HCT116 (cell line): ENCODE measurements at regions not wholly inside any gene's neighbourhood (a gene's known extent, or its start where the extent isn't known, plus 50 kb on each side); places are given as distances from the start of the nearest gene placed in this dataset.

Experiments used
- ATAC-seq: fragments of 200-7000 bp; cut with Tn5 transposase; 2 replicates; pipeline ENCODE4 v1.9.1; 2020; ENCODE audit warnings: mild to moderate bottlenecking, moderate library complexity
- BruUV-seq: library from RNA; stranded (reverse); fragments of 400-500 nt; replicated peaks from 2 replicates; lab custom pipeline; 2021; lab: Mats Ljungman, UMichigan
- CTCF ChIA-PET: fragments of 300-600 bp; sonication (Branson Sonifier 250); formaldehyde crosslinking; loops from one replicate; lab custom pipeline; 2021; ENCODE audit warnings: antibody characterized with exemption; lab: Charles Lee
- POLR2A ChIA-PET: fragments of 300-600, 350-600 bp; sonication (Branson Sonifier 250); formaldehyde crosslinking; loops from one replicate; lab custom pipeline; 2021; ENCODE audit warnings: antibody characterized with exemption; lab: Charles Lee
- RAD21 ChIA-PET, 2 experiments: fragments of 300-600 bp; sonication (Branson Sonifier 250); formaldehyde crosslinking; loops; one replicate each; lab custom pipeline; 2023; ENCODE audit warnings: low total read pairs in 2 of 2; ENCODE audit not compliant: uncharacterized antibody in 2 of 2, unreplicated experiment in 2 of 2, low non-redundant PET in 1 of 2; lab: Charles Lee
- DNase-seq: peaks from one replicate; pipeline ENCODE4 v3.0.0-alpha.2; 2010; ENCODE audit warnings: low read depth, low spot score
- H2AFZ ChIP-seq: fragments of 200-600 bp; shearing (Covaris generic), sonication (generic); 2 replicates; pipeline ENCODE4 v1.6.1; 2017; ENCODE audit warnings: low read depth, mixed run types, mixed read lengths, antibody characterized with exemption, low read length; ENCODE audit not compliant: poor library complexity, severe bottlenecking
- H3K27ac ChIP-seq: 2 replicates; pipeline ENCODE4 v1.5.1; 2012; ENCODE audit warnings: low read depth, low read length
- H3K27me3 ChIP-seq: fragments of 200-600 bp; sonication (generic); 2 replicates; pipeline ENCODE4 v1.6.1; 2016; ENCODE audit warnings: mixed run types, low read length, mixed read lengths; ENCODE audit not compliant: insufficient read depth
- H3K36me3 ChIP-seq, 2 experiments: fragments of 200-500 bp in 1 of 2; fragments of 200-600 bp in 1 of 2; sonication (Bioruptor generic) in 1 of 2; sonication (generic) in 1 of 2; 2 replicates each; pipeline versions ENCODE4 v1.5.1 to v1.6.1; 2014 to 2016; ENCODE audit warnings: low read length in 2 of 2, inconsistent platforms in 1 of 2, mixed read lengths in 1 of 2, mixed run types in 1 of 2; ENCODE audit not compliant: insufficient read depth in 2 of 2, control insufficient read depth in 1 of 2
- H3K4me1 ChIP-seq, 2 experiments: fragments of 200-600 bp in 1 of 2; sonication (generic) in 1 of 2; 2 replicates each; pipeline versions ENCODE4 v1.5.1 to v1.6.1; 2012 to 2017; ENCODE audit warnings: low read length in 2 of 2, inconsistent platforms in 1 of 2, mild to moderate bottlenecking in 1 of 2, mixed read lengths in 1 of 2, mixed run types in 1 of 2, moderate library complexity in 1 of 2; ENCODE audit not compliant: insufficient read depth in 2 of 2, control insufficient read depth in 1 of 2
- H3K4me2 ChIP-seq: fragments of 200-600 bp; sonication (generic); 2 replicates; pipeline ENCODE4 v1.6.1; 2017; ENCODE audit warnings: mixed run types, low read length, mixed read lengths
- H3K4me3 ChIP-seq, 2 experiments: fragments of 200-600 bp in 1 of 2; sonication (generic) in 1 of 2; replicated peaks in 1 of 2; 2 replicates each; pipeline ENCODE4 v1.5.1; 2011 to 2016; ENCODE audit warnings: low read length in 2 of 2, control low read depth in 1 of 2, low read depth in 1 of 2, mild to moderate bottlenecking in 1 of 2, mixed read lengths in 1 of 2, mixed run types in 1 of 2
- H3K79me2 ChIP-seq: fragments of 200-600 bp; sonication (generic); 2 replicates; pipeline ENCODE4 v1.6.1; 2017; ENCODE audit warnings: mild to moderate bottlenecking, mixed run types, low read length, moderate library complexity, mixed read lengths; ENCODE audit not compliant: insufficient read depth
- H3K9ac ChIP-seq: fragments of 200-600 bp; sonication (generic); 2 replicates; pipeline ENCODE4 v1.6.1; 2016; ENCODE audit warnings: low read length, mixed read lengths
- H3K9me2 ChIP-seq: fragments of 200-600 bp; sonication (generic), shearing (Covaris generic); 2 replicates; pipeline ENCODE4 v1.6.1; 2017; ENCODE audit warnings: mixed run types, mild to moderate bottlenecking, moderate library complexity; ENCODE audit not compliant: insufficient read depth
- H3K9me3 ChIP-seq, 2 experiments: fragments of 200-500 bp in 1 of 2; fragments of 200-600 bp in 1 of 2; sonication (Bioruptor generic) in 1 of 2; sonication (generic) in 1 of 2; 2 replicates each; pipeline ENCODE4 v1.6.1; 2014 to 2017; ENCODE audit warnings: low read length in 2 of 2, mixed read lengths in 2 of 2, inconsistent platforms in 1 of 2, low read depth in 1 of 2, mild to moderate bottlenecking in 1 of 2, mixed run types in 1 of 2, moderate library complexity in 1 of 2; ENCODE audit not compliant: control insufficient read depth in 1 of 2, insufficient read depth in 1 of 2
- H4K20me1 ChIP-seq: fragments of 200-600 bp; sonication (generic), shearing (Covaris generic); 2 replicates; pipeline ENCODE4 v1.6.1; 2017; ENCODE audit warnings: mixed run types, mild to moderate bottlenecking, moderate library complexity; ENCODE audit not compliant: insufficient read depth
- ATF3 ChIP-seq: IDR thresholded peaks from 2 replicates; pipeline ENCODE4 v1.6.1; 2012
- CBX3 ChIP-seq: IDR thresholded peaks from 2 replicates; pipeline ENCODE4 v1.6.1; 2012; ENCODE audit warnings: low read depth
- ELF1 ChIP-seq: IDR thresholded peaks from 2 replicates; pipeline ENCODE4 v1.6.1; 2012; ENCODE audit warnings: low read depth, borderline replicate concordance
- FOSL1 ChIP-seq: IDR thresholded peaks from 2 replicates; pipeline ENCODE4 v1.6.1; 2012; ENCODE audit warnings: low read depth
- JUND ChIP-seq: IDR thresholded peaks from 2 replicates; pipeline ENCODE4 v1.6.1; 2012
- REST ChIP-seq: IDR thresholded peaks from 2 replicates; pipeline ENCODE4 v1.6.1; 2012; ENCODE audit warnings: low read depth
- SIN3A ChIP-seq: IDR thresholded peaks from 2 replicates; pipeline ENCODE4 v1.6.1; 2012; ENCODE audit warnings: low read depth
- SP1 ChIP-seq: IDR thresholded peaks from 2 replicates; pipeline ENCODE4 v1.6.1; 2012; ENCODE audit warnings: low read depth
- TCF7L2 ChIP-seq: IDR thresholded peaks from 2 replicates; pipeline ENCODE4 v1.7.0; 2011; ENCODE audit warnings: borderline replicate concordance, inconsistent platforms; ENCODE audit not compliant: insufficient read depth, insufficient read length; ENCODE audit errors: extremely low read depth
- ZBTB33 ChIP-seq: IDR thresholded peaks from 2 replicates; pipeline ENCODE4 v1.6.1; 2011; ENCODE audit warnings: mild to moderate bottlenecking, low read length, moderate library complexity; ENCODE audit not compliant: insufficient replicate concordance; ENCODE audit errors: extremely low read depth
- ZFX ChIP-seq: fragments of 450-650 bp; IDR thresholded peaks from 2 replicates; pipeline ENCODE4 v1.6.1; 2017
- ZNF274 ChIP-seq: fragments of 200-500 bp; sonication (Bioruptor generic); IDR thresholded peaks from 2 replicates; pipeline ENCODE4 v1.6.1; 2014; ENCODE audit warnings: mild to moderate bottlenecking, low read depth, low read length, inconsistent platforms
- intact Hi-C: fragments of 100-400 bp; cut with micrococcal nuclease; formaldehyde crosslinking; loops from 2 replicates; pipeline ENCODE4 v1.10.0; 2022

- ChIA-PET RAD21 (no interaction called here), POLR2A (no interaction called here)
- intact Hi-C loops = no loop called here
- Histone ChIP-seq H3K27me3 (no peaks in the 10 kb centered on the region), H3K4me2 (no peak overlapping the region), H3K79me2 (no peaks in the 10 kb centered on the region), H3K27ac (no peak overlapping the region), H3K4me3 (no peak overlapping the region)
- ATAC-seq = no peak
- TF ChIP-seq ZBTB33 = no peak
- TF ChIP-seq REST = no peak
- no peak for TF ChIP-seq CBX3
- TF ChIP-seq ZFX = no peak
- TF ChIP-seq FOSL1 = no peak
- no peak for TF ChIP-seq SP1
- TF ChIP-seq TCF7L2 = no peak
- no peak for TF ChIP-seq ATF3
- TF ChIP-seq ZNF274 = no peak
- no peak for TF ChIP-seq JUND
- TF ChIP-seq ELF1 = no peak
- TF ChIP-seq SIN3A = no peak
- TF ChIP-seq, all 23 proteins: peak for 0
- Histone ChIP-seq H4K20me1 (no peaks in the 10 kb centered on the region), H3K36me3 (no peaks in the 10 kb centered on the region), H3K9me2 (no peaks in the 10 kb centered on the region; the same call in 1 of the 2 replicates), H3K9ac (no peak overlapping the region), H2AFZ (no peak overlapping the region), H3K9me3 (no peaks in the 10 kb centered on the region), H3K4me1 (no peaks in the 10 kb centered on the region)
- no peak for DNase-seq
- no TSS peak for BruUV-seq
- CTCF ChIA-PET = no interaction called here
These were observed 477.2 kb downstream of the EPM2A start for GRCh38 chr6:145258122-145258521.
